ENCODE measurements at regions not wholly inside any gene's neighbourhood (a gene's known extent, or its start where the extent isn't known, plus 50 kb on each side); places are given as distances from the start of the nearest gene placed in this dataset.
"Not testable (repeated sequence)": the region's sequence is repeated elsewhere in the genome, so short reads cannot be mapped to it uniquely, and the experiment has no call there.

GRCh38 chr13:76271728-76272232, 614.4 kb downstream of the KCTD12 start:
- H3K4me1 ChIP-seq, result no peaks in the 10 kb centered on the region
- no peak overlapping the region for H3K27ac ChIP-seq
- no peaks in the 10 kb centered on the region for H3K9me3 ChIP-seq
- no peak overlapping the region for H3K4me3 ChIP-seq
- no peak for TF ChIP-seq CTCF (IDR thresholded peaks at IDR 0.05)
- DNase-seq (ENCODE audit: low spot score in 2 of 2), result no peak
- intact Hi-C loops (cut with DNase I), result no loop called here
- H3K27me3 ChIP-seq, result no peaks in the 10 kb centered on the region
- no peaks in the 10 kb centered on the region for H3K36me3 ChIP-seq

DNA sequence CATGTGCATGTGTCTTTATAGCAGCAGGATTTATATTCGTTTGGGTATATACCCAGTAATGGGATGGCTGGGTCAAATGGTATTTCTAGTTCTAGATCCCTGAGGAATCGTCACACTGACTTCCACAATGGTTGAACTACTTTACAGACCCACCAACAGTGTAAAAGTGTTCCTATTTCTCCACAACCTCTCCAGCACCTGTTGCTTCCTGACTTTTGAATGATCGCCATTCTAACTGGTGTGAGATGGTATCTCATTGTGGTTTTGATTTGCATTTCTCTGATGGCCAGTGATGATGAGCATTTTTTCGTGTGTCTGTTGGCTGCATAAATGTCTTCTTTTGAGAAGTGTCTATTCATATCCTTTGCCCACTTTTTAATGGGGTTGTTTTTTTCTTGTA, 617.9 kb downstream of the KCTD12 start:
- H3K4me1 ChIP-seq; H3K4me3 ChIP-seq; intact Hi-C loops (cut with DNase I); H3K9me3 ChIP-seq; H3K27me3 ChIP-seq; H3K36me3 ChIP-seq; H3K27ac ChIP-seq; DNase-seq (ENCODE audit: low spot score in 2 of 2): not testable (repeated sequence)

GRCh38 chr13:76267216-76267615, 619.0 kb downstream of the KCTD12 start:
- no peaks in the 10 kb centered on the region for H3K4me1 ChIP-seq
- H3K27ac ChIP-seq, result no peak overlapping the region
- H3K27me3 ChIP-seq, result no peaks in the 10 kb centered on the region
- H3K36me3 ChIP-seq, result no peaks in the 10 kb centered on the region
- no peak for TF ChIP-seq CTCF (IDR thresholded peaks at IDR 0.05)
- no peaks in the 10 kb centered on the region for H3K9me3 ChIP-seq
- no peak overlapping the region for H3K4me3 ChIP-seq
- intact Hi-C loops (cut with DNase I), result no loop called here
- no peak for DNase-seq (ENCODE audit: low spot score in 2 of 2)

DNA sequence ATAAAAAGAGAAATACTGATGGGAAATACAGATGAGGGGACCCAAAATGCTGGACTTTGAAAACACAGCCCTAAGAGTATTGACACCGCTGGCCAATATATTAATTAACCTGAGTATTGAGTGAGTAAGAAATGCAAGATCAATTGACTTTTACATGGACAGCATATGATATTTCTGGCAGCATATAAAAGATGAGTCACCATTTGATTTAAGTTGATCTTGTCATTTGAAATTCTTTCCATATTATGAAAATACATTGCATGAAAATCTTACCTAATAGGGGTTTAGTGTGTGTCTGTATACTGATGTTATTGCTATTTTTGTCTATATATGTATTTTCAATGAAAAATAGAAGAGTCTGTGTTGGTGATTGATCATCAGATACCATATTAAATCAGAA, 619.6 kb downstream of the KCTD12 start:
- intact Hi-C loops (cut with DNase I), result no loop called here
- Histone ChIP-seq H3K4me3 (no peak overlapping the region), H3K36me3 (no peaks in the 10 kb centered on the region), H3K27me3 (no peaks in the 10 kb centered on the region), H3K4me1 (no peaks in the 10 kb centered on the region), H3K27ac (no peak overlapping the region), H3K9me3 (no peaks in the 10 kb centered on the region)
- no peak for TF ChIP-seq CTCF (IDR thresholded peaks at IDR 0.05)
- DNase-seq (ENCODE audit: low spot score in 2 of 2), result no peak

DNA sequence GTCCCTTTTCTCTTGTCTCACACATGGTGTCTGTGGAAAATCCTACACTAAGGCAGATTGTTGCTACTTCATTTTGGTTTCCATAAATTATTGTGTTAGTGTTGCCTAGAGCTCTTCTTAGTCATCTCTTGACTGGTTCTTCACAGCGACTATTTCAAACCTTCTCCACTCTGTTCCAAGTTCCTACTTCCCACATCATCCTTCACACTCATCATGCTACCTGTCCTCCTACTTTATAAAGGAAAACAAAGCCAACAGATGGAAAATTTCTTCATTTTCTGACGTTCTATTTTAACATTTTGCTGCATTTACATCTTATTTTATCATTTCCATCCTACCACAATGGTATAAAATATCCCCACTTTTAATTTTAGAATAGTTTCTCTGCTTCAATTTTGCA, 614.1 kb downstream of the LMO7 start:
- intact Hi-C loops (cut with DNase I), result no loop called here
- Histone ChIP-seq H3K27me3 (no peaks in the 10 kb centered on the region), H3K4me1 (no peaks in the 10 kb centered on the region), H3K9me3 (no peaks in the 10 kb centered on the region), H3K4me3 (no peak overlapping the region), H3K27ac (no peak overlapping the region), H3K36me3 (no peaks in the 10 kb centered on the region)
- no peak for TF ChIP-seq CTCF (IDR thresholded peaks at IDR 0.05)
- no peak for DNase-seq (ENCODE audit: low spot score in 2 of 2)

DNA sequence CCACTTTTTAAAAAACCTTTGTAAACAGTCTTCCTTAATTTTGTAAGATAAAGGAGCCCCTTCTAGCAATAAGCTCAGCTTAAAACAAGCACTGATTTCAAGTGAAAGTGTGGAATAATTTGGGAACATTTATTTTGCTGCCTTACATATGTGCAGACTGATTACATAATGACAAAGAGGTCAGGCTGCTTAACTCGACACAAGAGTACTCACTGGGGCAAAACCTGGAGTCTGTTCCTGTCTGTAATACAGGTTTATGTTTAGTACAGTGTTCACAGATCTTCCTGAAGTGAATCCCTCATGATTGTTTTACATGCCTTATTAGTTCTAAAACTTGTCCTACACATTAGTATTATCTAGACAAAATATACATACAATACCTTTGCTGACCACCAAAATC, 609.8 kb downstream of the LMO7 start:
- no peaks in the 10 kb centered on the region for H3K27me3 ChIP-seq
- DNase-seq (ENCODE audit: low spot score in 2 of 2), result no peak
- H3K27ac ChIP-seq, result no peak overlapping the region
- H3K4me1 ChIP-seq, result no peaks in the 10 kb centered on the region
- no peaks in the 10 kb centered on the region for H3K9me3 ChIP-seq
- TF ChIP-seq CTCF (IDR thresholded peaks at IDR 0.05), result no peak
- H3K36me3 ChIP-seq, result no peaks in the 10 kb centered on the region
- H3K4me3 ChIP-seq, result no peak overlapping the region
- intact Hi-C loops (cut with DNase I), result no loop called here

Data from ascending aorta (tissue), 2 donors.